RCC 7860 (cell line): ENCODE measurements at regions not wholly inside any gene's neighbourhood (a gene's known extent, or its start where the extent isn't known, plus 50 kb on each side); places are given as distances from the start of the nearest gene placed in this dataset.

Source experiments
- DNase-seq: peaks from one replicate; pipeline ENCODE4 v3.0.0-alpha.2; 2015; ENCODE audit warnings: low spot score
- FAIRE-seq: peaks from 2 replicates; lab custom pipeline; 2012; peaks lifted over from hg19 to GRCh38; lab: Jason Lieb, UNC

DNA sequence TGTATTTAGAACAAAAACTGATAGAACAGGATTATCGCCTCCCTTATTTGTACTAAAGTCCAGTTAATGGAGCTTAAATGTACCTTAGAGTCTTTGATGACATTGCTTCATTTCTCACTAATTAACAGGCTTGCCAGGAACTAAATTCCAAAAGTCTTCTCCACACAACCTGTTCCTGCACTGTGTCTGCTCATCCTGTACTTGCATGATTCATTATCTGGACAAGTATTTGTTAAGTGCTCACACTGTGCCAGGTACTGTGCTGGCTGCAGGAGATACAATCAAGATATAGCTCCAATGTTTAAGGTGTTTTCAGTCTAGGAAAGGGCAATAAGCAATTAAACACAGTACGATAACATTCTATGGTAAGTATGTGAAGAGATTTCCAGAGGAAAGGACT, 485.9 kb upstream of the TENM4 start:
- DNase-seq (no peak), FAIRE-seq (no peak)

DNA sequence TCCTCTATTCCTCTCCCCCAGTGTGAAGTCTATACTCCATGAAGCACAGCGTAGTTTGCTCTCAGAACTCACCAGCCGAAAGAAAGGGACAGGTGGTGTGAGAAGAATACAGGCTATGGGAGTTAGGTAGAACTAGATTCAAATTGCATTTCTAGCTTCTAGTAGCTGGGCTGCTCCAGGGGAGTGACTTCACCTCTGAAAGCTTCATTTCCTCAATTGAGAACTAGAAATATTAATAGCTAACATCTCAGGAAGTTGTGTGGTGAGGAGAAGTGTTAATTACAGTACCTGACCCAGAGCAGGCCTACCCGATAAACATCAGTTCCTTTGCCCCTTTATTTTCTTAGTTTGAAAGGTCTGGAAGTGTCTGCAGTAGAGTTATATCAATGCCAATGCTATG, 484.7 kb upstream of the TENM4 start:
- DNase-seq (no peak), FAIRE-seq (no peak)

DNA sequence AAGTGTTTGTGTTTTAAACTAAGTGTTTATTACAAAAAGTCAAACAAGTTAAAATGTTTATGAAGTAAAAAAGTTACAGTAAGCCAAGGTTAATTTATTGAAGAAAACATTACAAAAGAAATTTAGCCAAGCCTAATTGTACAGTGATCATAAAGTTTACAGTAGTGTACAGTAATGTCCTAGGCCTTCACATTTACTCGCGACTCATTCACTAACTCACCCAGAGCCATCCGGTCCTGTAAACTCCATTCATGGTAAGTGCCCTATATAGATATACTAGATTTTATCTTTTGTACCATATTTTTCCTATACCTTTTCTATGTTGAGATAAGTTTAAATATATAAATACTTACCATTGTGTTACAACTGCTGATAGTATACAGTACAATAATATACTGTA, 481.8 kb upstream of the TENM4 start:
- FAIRE-seq (no peak), DNase-seq (no peak)

DNA sequence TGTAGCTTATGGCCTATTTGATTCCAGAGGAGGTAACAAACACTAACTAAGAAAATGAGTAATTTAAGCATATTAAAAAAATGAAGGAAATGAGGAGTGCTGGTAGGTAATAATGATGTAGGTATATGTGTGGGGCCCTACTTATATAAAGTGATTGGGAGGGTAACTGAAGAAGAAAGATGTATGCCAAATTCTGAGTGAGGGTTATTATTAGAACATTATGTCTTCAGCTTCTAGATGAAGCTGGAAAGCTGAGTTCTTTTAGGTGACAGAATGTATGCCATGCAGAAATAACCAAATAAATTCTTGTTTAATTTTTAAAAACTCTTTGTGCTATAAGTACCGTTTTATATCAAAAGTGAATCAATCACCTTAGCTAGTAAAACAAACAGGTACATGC, 479.6 kb upstream of the TENM4 start:
- DNase-seq (no peak), FAIRE-seq (no peak)

DNA sequence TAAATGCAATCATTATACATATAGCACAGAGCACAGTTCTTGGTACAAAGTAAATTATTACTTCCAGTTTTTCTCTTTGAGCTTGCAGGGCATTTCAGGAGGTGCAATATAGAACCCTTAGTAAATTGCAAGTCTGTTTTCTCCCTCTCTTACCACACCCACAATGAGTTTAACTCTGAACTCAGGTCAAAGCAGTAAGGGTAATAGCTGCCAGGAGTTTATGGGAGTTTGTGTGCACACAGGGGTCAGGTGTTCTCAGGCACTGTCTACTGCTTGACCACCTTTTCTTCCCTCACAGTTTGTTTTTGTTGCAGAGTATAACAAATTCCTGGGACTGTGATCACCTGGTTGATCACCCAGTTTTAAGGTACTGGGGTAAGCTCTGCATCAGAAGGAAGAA, 478.5 kb upstream of the TENM4 start:
- FAIRE-seq (no peak), DNase-seq (no peak)

DNA sequence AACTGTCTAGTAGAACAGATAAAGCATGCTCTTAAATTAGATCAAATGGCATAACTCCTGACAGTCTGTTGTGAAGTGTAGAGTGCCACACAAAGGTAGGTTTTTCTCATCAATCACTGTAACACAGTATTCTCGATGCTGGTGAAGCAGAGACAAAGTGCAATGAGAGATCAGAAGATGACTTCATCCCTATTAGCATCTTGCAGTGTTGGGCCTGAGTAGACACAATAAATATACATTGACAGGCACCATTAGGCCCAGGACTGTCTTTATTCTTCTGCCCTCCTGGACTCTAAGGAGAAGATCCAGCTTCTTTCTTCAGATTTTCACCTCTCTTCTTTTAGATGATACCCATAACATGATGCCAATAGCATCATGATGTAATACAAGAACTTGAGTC, 478.0 kb upstream of the TENM4 start:
- no peak for FAIRE-seq
- no peak for DNase-seq

DNA sequence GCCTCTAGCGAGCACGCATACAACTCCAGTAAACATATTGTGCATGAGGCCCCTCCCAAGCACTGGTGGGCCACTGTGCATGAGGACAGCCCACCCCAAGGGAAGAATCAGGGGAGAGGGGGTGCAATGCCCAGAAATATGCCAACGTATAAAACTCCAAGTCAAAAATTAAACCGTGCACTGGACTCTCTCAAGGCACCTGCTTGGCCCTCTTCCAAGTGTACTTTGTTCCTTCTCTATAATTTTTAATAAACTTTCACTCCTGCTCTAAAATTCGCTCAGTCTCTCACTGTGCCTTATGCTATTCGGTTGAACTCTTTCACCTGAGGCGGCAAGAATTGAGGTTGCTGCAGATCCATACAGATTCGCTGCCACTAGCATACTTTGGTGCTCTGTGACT, 465.3 kb upstream of the TENM4 start:
- no peak for DNase-seq
- FAIRE-seq: no peak

DNA sequence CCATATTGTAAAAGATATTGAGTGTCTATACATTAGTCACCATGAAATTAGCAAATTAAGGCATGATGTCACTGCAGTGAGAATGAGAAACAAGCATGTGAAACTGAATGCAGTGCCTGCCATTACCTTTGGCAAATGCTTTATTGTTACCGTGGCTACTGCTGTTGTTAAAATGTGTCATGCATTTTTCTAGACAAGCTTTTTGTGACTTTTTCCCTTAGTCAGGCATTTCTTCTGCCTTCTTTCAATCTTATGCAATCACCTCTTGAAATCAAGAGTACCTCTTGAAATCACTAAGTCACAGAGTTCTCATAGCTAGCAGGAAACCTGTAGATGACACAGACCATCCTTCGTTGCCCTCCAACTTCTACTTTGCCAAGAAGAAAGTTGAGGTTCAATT, 461.7 kb upstream of the TENM4 start:
- DNase-seq (peak; percentile 11), FAIRE-seq (no peak)

DNA sequence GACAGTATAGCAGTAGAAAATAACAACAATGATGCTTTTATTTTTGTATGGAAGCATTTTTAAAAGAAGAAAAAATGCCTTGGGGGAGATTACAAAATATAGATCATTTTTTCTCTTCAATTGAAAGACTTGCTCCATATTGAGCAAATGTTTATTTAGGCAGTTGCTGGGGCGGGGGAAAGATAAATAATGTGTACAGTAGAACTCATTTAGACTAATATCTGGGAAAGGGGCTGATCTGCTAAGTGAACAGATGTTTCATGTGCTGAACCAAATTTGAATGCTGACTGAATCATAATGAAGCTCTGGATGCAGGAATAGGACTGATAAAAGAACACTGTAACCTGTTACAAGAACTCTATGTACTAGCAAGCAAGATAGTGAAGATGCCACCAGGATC, 457.1 kb upstream of the TENM4 start:
- FAIRE-seq: no peak

DNA sequence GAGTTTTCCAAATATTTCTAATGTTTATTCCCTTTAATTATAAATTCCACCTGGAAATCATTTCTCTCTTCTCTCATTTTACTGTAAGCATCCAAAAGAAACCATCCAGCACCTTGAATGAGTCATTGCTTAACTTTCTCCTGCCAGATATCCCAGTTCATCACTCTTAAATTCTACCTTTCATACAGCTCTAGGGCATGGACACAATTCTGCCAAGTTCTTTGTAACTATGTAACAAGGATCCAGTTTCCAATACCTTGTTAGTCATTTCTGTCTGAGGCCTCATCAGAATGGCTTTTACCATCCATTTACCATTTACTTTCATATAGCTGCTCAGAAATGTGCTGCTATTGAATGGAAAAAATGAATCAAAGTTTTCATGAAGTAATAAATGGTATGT, 455.4 kb upstream of the TENM4 start:
- no peak for FAIRE-seq
- DNase-seq: no peak

More for the DNA sequence above, 457.1 kb upstream of the TENM4 start:
- no peak for DNase-seq

DNA sequence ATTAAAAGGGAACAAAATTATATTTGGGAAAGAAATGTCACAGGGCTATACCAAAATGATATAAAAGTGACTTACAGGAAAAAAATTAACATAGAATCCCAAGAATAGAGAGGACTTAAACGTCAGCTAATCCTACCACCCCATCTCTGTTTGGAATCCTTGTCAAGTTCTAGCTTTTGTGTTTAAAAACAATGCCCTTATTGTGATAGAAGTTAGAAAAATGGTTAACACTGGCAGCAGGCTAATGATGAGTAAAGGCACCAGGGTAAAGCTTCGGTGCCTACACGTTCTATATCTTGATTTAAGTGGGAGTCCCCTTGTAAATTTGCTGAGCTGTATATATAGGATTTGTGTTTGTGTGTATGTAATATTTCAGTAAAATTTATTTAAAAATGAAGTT, 453.3 kb upstream of the TENM4 start:
- no peak for FAIRE-seq
- no peak for DNase-seq

DNA sequence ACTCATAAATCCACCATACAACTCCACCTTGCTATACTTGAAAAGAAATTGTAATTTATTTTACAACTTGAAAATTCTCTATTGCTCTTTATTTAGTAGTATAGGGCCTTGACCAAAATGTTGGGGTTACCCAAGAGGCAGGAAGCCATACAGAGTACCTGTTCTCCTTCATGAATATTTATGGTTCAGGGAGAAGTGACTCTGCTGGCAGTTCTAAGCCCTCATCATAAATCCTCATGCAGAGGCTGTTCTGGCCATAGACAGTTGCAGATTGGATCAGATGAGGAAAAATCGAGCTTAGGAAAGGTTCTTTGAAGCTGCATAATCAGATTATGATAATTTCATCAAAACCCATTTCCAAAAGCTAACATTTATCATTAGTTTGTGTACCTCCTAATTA, 449.4 kb upstream of the TENM4 start:
- DNase-seq (no peak), FAIRE-seq (no peak)

DNA sequence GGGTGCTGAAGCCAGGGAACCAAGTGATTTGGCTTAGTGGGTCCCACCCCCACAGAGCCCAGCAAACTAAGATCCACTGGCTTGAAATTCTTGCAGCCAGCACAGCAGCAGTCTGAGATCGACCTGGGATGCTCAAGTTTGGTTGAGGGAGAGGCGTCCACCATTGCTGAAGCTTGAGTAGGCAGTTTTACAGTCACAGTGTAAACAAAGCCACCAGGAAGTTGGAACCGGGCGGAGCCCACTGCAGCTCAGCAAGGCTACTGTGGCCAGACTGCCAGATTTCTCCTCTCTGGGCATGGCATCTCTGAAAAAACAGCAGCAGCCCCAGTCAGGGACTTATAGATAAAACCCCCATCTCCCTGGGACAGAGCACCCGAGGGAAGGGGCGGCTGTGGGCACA, 424.1 kb upstream of the TENM4 start:
- FAIRE-seq: no peak
- no peak for DNase-seq

DNA sequence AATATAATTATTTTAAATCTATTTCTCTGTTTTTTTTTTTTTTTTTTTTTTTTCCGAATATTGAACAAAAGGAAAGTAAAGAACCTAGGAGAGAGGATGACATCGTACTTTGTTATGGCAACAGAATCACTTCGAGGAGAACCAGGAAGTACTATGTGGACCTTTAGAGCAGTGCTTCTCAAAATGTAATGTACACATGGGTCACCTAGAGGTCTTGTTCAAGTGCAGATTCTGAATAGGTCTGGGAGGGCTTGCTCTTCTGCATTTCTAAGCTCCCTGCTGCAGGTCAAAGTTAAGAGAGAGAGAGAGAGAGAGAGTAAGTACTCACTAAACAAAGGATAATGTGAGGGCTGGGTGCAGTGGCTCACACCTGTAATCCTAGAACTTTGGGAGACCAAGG, 419.5 kb upstream of the TENM4 start:
- FAIRE-seq: no peak
- DNase-seq: no peak

DNA sequence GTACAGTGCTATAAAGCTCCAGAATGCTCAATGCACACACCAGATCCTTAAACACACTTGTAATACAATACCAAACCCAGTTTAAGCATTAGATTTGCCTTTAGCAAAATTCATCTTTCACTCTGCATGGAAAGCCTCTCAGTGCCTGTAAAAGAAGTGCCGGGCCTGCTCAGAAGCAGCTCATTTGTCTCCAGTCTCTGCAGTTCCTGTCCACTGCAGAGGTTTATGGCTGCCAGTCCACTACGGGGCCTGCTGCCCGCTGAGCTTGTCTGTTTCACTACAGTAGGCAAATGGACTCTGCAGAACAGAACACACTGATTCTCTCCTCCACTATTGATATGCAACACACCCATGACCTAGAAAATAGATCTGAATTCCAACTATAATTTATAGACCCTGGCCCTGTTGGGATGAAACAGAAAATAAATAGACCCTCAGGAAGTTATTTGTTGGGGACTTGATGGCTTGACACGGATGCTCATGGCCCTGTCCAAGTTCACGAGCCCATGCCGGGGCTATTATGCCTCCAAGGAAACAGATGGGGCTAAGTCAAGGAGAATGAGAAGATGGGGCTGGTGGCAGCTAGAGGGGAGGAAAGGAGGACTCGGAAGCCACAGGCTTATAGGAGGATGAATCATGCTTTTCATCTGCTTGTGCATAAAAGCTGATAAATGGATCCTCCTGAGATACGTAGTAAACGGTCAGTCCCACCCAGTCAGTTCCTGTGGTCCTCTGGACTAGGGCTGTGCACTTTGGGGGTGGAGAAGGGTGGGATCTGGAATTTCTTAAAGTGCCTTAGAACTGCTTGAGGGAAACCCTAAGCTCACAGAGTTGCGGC, 416.8 kb upstream of the TENM4 start:
- DNase-seq (no peak), FAIRE-seq (no peak)

DNA sequence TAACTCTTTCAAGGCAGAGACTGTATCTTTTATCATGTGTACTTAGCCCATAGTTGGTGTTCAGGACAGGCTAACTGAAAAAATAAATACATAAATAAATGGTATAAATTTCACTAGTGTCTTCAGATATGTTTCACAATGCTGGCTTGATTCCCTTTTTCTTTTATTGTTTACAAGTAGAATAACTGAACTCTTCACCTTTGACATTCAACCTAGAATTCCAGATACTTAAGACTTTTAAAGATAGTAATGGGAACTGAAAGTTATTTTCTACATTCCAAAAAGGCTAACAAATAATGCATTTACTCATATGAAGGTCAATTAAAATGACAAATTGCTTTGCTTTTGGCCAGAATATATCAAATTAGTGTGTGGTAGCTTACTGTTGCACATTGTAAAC, 411.3 kb upstream of the TENM4 start:
- no peak for DNase-seq
- FAIRE-seq: no peak

DNA sequence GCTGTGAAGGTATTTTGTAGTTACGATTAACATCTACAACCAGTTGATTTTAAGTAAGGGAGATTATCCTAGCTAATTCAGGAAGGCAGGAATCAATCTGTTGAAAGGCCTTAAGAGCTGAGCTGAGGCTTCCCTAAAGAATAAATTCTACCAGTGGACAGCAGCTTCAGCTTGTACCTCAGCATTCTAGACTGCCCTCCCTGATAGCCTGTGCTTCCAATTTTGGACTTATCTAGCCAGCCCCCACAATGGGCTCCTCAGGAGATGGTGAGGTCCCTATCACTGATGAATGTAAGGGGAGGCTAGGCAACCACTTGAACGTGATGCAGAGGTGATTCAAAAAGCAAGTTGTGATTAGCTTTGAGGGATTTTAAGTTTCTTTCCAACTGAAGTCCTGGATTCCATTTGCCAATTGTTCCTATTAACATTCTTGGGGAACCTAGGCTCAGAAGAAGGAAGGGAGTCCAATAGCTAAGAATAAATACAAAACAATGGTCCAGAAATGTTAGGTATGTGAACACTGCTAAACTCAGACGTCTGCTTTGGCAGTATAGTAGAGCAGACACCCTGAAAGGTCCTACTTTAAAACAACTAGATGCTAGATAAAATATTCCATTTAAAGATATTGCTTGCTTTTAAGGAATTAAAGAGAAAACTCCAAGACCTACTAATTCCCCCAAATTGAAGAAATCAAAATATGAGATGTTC, 404.3 kb upstream of the TENM4 start:
- FAIRE-seq: no peak
- DNase-seq: no peak

DNA sequence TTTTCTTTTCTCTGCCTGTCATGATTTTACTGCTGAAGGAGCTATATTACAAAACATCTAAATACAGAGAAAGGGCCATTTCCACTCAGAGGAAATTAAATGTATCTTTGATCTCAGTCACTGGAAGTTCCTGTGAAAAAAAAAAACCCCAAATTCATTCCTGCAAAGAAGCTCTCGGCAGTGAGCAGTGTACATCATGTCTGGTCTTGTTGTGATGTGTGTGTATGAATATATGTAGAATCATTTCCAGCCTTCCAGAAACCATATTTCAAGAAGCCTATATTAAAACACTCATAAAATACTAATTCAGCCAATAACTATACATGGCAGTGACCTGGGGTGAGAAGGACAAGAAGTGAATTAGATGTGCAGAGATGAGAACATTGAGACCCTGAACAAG, 393.2 kb upstream of the TENM4 start:
- DNase-seq (no peak), FAIRE-seq (no peak)

DNA sequence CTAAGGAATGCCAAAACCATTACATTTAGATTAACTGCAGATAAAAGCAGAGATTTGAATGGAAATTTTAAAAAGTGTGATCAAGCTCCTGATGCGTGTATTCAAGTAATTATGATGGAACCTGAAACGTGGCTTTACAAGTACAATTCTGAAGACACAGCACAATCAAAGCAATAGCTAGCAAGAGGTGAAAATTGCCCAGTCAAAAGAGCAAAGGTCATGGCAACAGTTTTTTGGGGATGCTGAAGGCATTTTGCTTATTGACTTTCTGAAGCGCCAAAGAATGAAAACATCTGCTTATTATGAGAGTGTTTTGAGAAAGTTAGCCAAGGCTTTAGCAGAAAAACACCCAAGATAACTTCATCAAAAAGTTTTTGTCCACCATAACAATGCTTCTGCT, 389.6 kb upstream of the TENM4 start:
- DNase-seq (no peak), FAIRE-seq (no peak)

DNA sequence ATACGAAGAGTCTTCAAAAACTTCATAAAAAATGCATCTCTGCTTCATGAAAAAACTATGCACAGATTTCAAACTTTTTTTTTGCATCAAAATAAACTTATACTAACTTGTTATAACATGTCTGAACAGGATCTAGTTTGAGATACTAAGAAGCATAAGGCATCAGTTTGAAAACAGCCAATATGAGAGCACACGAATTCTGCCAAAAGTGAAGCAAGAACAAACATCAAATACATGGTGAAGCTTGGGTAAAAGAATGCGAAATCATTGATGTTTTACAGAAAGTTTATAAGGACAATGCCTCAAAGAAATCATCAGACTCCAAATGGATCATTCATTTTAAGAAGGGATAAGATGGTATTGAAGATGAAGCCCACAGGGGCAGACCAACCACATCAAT, 389.1 kb upstream of the TENM4 start:
- no peak for DNase-seq
- FAIRE-seq: no peak

DNA sequence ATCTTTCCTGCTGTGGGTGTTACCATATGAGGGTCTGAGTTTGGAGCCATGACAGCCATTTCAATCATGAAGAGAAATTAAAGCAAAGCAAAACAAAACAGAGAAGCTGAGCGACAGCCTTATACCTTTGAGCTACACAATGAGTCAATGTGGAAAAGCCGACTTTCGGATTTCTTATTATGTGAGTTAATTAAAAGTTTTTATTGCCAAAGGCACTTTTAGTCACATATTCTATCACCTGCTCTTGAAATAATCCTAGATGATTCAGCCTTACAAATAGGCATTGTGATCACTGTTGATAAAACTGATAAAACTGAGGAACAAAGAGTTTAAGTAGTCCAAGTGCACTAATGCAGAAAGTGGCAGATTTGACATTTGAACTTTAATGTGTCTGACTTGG, 381.9 kb upstream of the TENM4 start:
- no peak for DNase-seq
- no peak for FAIRE-seq

DNA sequence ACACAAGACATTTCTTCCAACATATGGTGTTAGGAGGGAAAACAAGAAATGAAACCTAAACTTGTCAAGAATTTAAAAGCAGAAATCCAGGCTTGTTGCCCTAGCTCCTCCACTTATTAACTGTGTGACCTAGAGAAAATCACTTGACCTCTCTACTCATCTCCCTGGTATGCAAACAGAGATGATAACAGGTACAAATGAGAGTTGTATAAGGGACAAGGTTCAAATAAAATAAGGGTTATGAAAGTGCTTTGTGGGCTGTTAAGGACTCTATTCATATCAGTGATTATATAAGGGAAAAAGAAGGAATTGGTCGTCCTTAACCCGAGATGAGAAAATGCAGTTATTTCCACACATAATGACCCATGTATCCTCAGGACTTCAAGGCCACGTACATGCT, 372.7 kb upstream of the TENM4 start:
- FAIRE-seq: no peak

DNA sequence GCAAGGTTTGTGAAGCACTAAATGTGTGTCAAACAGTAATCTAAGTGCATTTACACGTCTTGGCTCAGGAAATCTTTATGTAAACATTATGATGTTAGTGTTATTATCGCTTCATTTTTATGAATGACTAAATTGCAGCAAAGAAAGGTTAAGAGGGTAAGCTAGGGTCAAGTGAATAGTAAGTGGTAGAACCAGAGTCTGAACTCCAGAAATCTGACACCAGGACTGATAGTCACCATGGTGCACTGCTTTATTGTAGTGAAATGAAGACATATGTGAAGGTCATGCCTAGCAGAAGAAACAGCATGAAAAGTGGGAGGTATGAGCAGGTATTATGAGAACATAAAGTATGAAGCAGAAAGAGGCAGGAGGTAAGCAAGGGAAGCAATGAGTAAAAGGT, 368.7 kb upstream of the TENM4 start:
- FAIRE-seq: no peak
- no peak for DNase-seq

More for the DNA sequence above, 372.7 kb upstream of the TENM4 start:
- DNase-seq: no peak
